Liver (tissue), 7 donors: ENCODE measurements at regions not wholly inside any gene's neighbourhood (a gene's known extent, or its start where the extent isn't known, plus 50 kb on each side); places are given as distances from the start of the nearest gene placed in this dataset.
A peak's percentile ranks its signal among the peaks of the same experiment; 100 is the strongest.

Experiments used
- DNase-seq: peaks from one replicate; pipeline ENCODE4 v3.0.0-alpha.2; 2017; ENCODE audit warnings: low spot score
- H3K27ac ChIP-seq, 2 donors: one replicate each; pipeline ENCODE4 v1.7.0; 2013; ENCODE audit warnings: inconsistent platforms in 2 of 2, low read length in 2 of 2, control low read depth in 1 of 2, low read depth in 1 of 2, mild to moderate bottlenecking in 1 of 2
- H3K27me3 ChIP-seq, 4 donors: one replicate each; pipeline versions ENCODE4 v1.6.1 to v1.7.0; 2013; ENCODE audit warnings: low read length in 3 of 4, inconsistent platforms in 1 of 4, mild to moderate bottlenecking in 1 of 4, moderate library complexity in 1 of 4; ENCODE audit not compliant: control insufficient read depth in 4 of 4, insufficient read depth in 4 of 4
- H3K36me3 ChIP-seq, 4 donors: one replicate each; pipeline versions ENCODE4 v1.6.1 to v1.7.0; 2013; ENCODE audit warnings: low read length in 3 of 4, mild to moderate bottlenecking in 3 of 4, low read depth in 1 of 4, moderate library complexity in 1 of 4; ENCODE audit not compliant: control insufficient read depth in 4 of 4, insufficient read depth in 3 of 4
- H3K4me1 ChIP-seq, 4 donors: one replicate each; pipeline versions ENCODE4 v1.6.1 to v1.7.0; 2013; ENCODE audit warnings: low read length in 3 of 4, mild to moderate bottlenecking in 3 of 4, moderate library complexity in 1 of 4; ENCODE audit not compliant: control insufficient read depth in 4 of 4, insufficient read depth in 4 of 4
- H3K4me3 ChIP-seq, 3 donors: one replicate each; pipeline versions ENCODE4 v1.6.1 to v1.7.0; 2013; ENCODE audit warnings: low read length in 3 of 3, control low read depth in 1 of 3, low read depth in 1 of 3, mild to moderate bottlenecking in 1 of 3
- H3K9ac ChIP-seq, 2 donors: one replicate each; pipeline ENCODE4 v1.7.0; 2013; ENCODE audit warnings: low read length in 2 of 2, mild to moderate bottlenecking in 2 of 2, moderate library complexity in 2 of 2, control low read depth in 1 of 2, low read depth in 1 of 2
- H3K9me3 ChIP-seq, 4 donors: one replicate each; pipeline versions ENCODE4 v1.6.1 to v1.7.0; 2013; ENCODE audit warnings: low read length in 3 of 4; ENCODE audit not compliant: control insufficient read depth in 4 of 4
- EGR1 ChIP-seq, 2 donors: IDR thresholded peaks; 2 replicates each; pipeline ENCODE4 v1.6.1; 2016 to 2018; ENCODE audit warnings: antibody characterized with exemption in 2 of 2, low read depth in 2 of 2
- FOXA1 ChIP-seq: IDR thresholded peaks from 2 replicates; pipeline ENCODE4 v1.6.1; 2016; ENCODE audit warnings: antibody characterized with exemption
- FOXA2 ChIP-seq: IDR thresholded peaks from 2 replicates; pipeline ENCODE4 v1.6.1; 2016; ENCODE audit warnings: antibody characterized with exemption
- GABPA ChIP-seq, 2 donors: IDR thresholded peaks in 1 of 2; conservative IDR thresholded peaks in 1 of 2; 2 replicates each; pipeline ENCODE4 v1.6.1; 2016; ENCODE audit warnings: antibody characterized with exemption in 2 of 2, mild to moderate bottlenecking in 1 of 2, moderate library complexity in 1 of 2
- HNF4A ChIP-seq, 2 donors: conservative IDR thresholded peaks; 2 replicates each; pipeline ENCODE4 v1.6.1; 2016; ENCODE audit warnings: antibody characterized with exemption in 2 of 2, mild to moderate bottlenecking in 2 of 2
- HNF4G ChIP-seq: IDR thresholded peaks from 2 replicates; pipeline ENCODE4 v1.6.1; 2016; ENCODE audit warnings: antibody characterized with exemption
- JUND ChIP-seq, 2 donors: IDR thresholded peaks; 2 replicates each; pipeline ENCODE4 v1.6.1; 2016; ENCODE audit warnings: antibody characterized with exemption in 2 of 2
- NR2F2 ChIP-seq: IDR thresholded peaks from 2 replicates; pipeline ENCODE4 v1.6.1; 2016; ENCODE audit warnings: antibody characterized with exemption
- SP1 ChIP-seq: IDR thresholded peaks from 2 replicates; pipeline ENCODE4 v1.6.1; 2018; ENCODE audit warnings: antibody characterized with exemption, mild to moderate bottlenecking
- TAF1 ChIP-seq: conservative IDR thresholded peaks from 2 replicates; pipeline ENCODE4 v1.6.1; 2016; ENCODE audit warnings: antibody characterized with exemption, mild to moderate bottlenecking
- YY1 ChIP-seq: IDR thresholded peaks from 2 replicates; pipeline ENCODE4 v1.6.1; 2016; ENCODE audit warnings: antibody characterized with exemption, mild to moderate bottlenecking
- WGBS: extraction: QIAGEN DNeasy Blood & Tissue Kit; methylation state at CpG from one replicate; pipeline ENCODE4 v1.1.7; 2013; 5-methylcytosine and 5-hydroxymethylcytosine counted together
- TF ChIP-seq, protein P1 (sequence below): IDR thresholded peaks from 2 replicates; pipeline ENCODE4 v1.6.1; 2016; ENCODE audit warnings: antibody characterized with exemption, mild to moderate bottlenecking
- TF ChIP-seq, protein P2 (sequence below): IDR thresholded peaks from 2 replicates; pipeline ENCODE4 v1.6.1; 2016; ENCODE audit warnings: antibody characterized with exemption
- TF ChIP-seq, protein P3 (sequence below): IDR thresholded peaks from 2 replicates; pipeline ENCODE4 v1.6.1; 2016; ENCODE audit warnings: antibody characterized with exemption
- TF ChIP-seq, protein P4 (sequence below): IDR thresholded peaks from 2 replicates; pipeline ENCODE4 v1.6.1; 2016; ENCODE audit warnings: antibody characterized with exemption
- donor health status: healthy.
- donor health status: healthy.
- donor health status: healthy.
- donor health status: healthy.

DNA sequence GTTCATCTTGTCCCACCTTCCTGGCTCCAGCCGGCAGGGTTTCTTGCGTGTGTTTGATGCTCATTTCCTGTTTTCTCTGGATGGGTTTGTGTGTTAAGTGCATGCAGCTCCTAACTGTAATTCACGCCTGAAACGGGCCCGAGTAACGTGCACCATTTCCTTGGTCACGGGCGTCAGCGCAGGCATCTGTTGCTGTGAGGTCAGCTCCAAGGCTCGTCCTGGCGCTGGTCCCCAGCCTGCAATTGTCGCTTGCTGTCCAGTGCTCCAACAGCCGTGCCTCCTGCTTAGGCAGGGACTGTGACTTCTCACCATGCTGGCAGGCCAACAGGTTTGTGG lies 201.1 kb downstream of the GLRX3 start (continued):
- TF ChIP-seq, protein P1, sequence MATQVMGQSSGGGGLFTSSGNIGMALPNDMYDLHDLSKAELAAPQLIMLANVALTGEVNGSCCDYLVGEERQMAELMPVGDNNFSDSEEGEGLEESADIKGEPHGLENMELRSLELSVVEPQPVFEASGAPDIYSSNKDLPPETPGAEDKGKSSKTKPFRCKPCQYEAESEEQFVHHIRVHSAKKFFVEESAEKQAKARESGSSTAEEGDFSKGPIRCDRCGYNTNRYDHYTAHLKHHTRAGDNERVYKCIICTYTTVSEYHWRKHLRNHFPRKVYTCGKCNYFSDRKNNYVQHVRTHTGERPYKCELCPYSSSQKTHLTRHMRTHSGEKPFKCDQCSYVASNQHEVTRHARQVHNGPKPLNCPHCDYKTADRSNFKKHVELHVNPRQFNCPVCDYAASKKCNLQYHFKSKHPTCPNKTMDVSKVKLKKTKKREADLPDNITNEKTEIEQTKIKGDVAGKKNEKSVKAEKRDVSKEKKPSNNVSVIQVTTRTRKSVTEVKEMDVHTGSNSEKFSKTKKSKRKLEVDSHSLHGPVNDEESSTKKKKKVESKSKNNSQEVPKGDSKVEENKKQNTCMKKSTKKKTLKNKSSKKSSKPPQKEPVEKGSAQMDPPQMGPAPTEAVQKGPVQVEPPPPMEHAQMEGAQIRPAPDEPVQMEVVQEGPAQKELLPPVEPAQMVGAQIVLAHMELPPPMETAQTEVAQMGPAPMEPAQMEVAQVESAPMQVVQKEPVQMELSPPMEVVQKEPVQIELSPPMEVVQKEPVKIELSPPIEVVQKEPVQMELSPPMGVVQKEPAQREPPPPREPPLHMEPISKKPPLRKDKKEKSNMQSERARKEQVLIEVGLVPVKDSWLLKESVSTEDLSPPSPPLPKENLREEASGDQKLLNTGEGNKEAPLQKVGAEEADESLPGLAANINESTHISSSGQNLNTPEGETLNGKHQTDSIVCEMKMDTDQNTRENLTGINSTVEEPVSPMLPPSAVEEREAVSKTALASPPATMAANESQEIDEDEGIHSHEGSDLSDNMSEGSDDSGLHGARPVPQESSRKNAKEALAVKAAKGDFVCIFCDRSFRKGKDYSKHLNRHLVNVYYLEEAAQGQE: no peak

DNA sequence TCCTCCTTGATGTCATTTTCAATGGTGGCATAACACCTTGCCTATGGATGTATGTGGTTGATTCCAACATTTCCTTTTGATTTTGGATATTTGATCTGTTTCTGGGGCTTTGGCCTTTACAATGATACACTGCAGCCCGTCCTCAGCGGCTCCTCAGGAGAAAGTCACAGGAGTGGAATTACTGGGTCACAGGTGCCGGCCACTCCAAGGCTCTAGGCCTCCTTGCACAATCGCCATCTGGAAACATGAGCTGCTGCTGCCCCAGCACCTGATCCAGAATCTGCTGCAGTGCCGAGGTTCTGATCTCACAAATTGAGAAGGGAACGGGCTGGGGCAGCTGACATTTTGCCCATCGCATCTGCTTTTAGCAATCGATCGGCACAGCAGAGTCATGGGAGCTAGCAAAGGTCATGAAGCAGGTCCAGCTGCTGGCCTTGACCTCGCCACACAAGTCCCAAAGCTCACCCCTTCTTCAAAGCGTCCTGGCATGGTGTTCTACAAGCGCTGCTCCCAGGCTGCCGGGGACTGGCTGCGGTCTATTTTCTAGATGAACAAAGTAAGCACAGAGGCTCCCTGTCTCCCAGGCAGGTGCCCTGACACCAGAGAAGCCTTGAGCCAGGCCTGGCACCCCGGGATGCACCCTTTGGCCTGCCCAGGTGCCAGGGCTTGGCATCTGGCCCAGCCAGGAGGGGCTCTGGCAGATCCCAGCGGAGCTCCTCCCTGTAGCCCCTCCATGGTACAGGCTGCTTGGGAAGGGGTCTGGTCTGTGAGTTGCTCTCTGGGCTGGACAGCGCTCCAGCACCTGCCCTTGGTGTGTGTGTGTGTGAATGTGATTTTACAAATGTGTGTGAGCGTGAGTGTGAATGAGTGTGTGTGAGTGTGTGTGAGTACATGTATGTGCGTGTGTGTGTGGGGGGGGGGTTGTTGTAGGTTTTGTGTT lies 201.8 kb downstream of the GLRX3 start:
- Histone ChIP-seq H3K4me1 (no peaks in the 10 kb centered on the region), H3K9me3 (no peaks in the 10 kb centered on the region), H3K27ac (no peak overlapping the region), H3K9ac (no peak overlapping the region), H3K27me3 (no peaks in the 10 kb centered on the region), H3K4me3 (no peak overlapping the region), H3K36me3 (no peaks in the 10 kb centered on the region)
- DNase-seq: no peak
- WGBS: 67% methylated on average over 19 of the region's 19 CpGs
- TF ChIP-seq TAF1 (no peak), HNF4A (conservative IDR thresholded peaks at IDR 0.05) (peak in 1 of 2 donors; percentile 18)

DNA sequence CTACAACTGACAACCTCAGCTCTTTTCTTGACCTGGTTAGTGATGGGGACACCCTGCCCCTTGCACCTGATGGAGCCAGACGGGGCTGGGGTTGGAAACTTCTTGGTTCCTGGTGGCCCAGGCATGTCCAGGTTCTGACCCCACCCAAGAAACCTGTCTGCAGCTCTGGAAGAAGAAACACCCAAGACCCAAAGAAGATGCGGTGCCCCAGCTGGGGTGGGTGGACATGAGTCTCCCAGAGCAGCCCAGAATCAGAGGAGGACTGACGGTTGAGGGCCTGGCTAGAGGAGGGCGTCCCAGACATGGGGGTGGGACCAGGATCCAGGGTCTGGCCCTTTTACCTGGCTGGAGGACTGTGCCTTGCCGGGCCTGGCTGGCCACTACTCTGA lies 202.4 kb downstream of the GLRX3 start:
- TF ChIP-seq EGR1 (IDR thresholded peaks at IDR 0.05; ENCODE audit: low read depth in 2 of 2) (no peak), GABPA (IDR thresholded peaks at IDR 0.05 in 1 of 2, conservative IDR thresholded peaks at IDR 0.05 in 1 of 2) (no peak), FOXA2 (no peak), YY1 (no peak), NR2F2 (no peak), JUND (IDR thresholded peaks at IDR 0.05) (no peak), SP1 (no peak), HNF4G (no peak), FOXA1 (no peak)
- TF ChIP-seq, protein P2, sequence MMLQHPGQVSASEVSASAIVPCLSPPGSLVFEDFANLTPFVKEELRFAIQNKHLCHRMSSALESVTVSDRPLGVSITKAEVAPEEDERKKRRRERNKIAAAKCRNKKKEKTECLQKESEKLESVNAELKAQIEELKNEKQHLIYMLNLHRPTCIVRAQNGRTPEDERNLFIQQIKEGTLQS: no peak
- TF ChIP-seq, protein P3, sequence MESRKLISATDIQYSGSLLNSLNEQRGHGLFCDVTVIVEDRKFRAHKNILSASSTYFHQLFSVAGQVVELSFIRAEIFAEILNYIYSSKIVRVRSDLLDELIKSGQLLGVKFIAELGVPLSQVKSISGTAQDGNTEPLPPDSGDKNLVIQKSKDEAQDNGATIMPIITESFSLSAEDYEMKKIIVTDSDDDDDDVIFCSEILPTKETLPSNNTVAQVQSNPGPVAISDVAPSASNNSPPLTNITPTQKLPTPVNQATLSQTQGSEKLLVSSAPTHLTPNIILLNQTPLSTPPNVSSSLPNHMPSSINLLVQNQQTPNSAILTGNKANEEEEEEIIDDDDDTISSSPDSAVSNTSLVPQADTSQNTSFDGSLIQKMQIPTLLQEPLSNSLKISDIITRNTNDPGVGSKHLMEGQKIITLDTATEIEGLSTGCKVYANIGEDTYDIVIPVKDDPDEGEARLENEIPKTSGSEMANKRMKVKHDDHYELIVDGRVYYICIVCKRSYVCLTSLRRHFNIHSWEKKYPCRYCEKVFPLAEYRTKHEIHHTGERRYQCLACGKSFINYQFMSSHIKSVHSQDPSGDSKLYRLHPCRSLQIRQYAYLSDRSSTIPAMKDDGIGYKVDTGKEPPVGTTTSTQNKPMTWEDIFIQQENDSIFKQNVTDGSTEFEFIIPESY: no peak
- TF ChIP-seq, protein P4, sequence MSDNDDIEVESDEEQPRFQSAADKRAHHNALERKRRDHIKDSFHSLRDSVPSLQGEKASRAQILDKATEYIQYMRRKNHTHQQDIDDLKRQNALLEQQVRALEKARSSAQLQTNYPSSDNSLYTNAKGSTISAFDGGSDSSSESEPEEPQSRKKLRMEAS: no peak
- TF ChIP-seq, protein P1: no peak
- Histone ChIP-seq H3K36me3 (no peaks in the 10 kb centered on the region), H3K4me1 (no peaks in the 10 kb centered on the region), H3K27me3 (no peaks in the 10 kb centered on the region), H3K27ac (no peak overlapping the region), H3K4me3 (no peak overlapping the region), H3K9ac (no peak overlapping the region), H3K9me3 (no peaks in the 10 kb centered on the region)
- WGBS: 89% methylated on average over 5 of the region's 5 CpGs
- DNase-seq: no peak
